GM12891 (cell line): ENCODE measurements at regions not wholly inside any gene's neighbourhood (a gene's known extent, or its start where the extent isn't known, plus 50 kb on each side); places are given as distances from the start of the nearest gene placed in this dataset.

Experiments
- PAX5 ChIP-seq: IDR thresholded peaks from 2 replicates; pipeline ENCODE4 v1.6.1; 2011; ENCODE audit warnings: low read length, moderate library complexity, mild to moderate bottlenecking; ENCODE audit not compliant: insufficient read depth, severe bottlenecking
- POLR2A ChIP-seq: IDR thresholded peaks from 2 replicates; pipeline ENCODE4 v1.6.1; 2011; ENCODE audit warnings: low read depth, low read length, control low read depth
- POLR2AphosphoS5 ChIP-seq: IDR thresholded peaks from 2 replicates; pipeline ENCODE4 v1.6.1; 2011; ENCODE audit warnings: low read depth, low read length, control low read depth
- POU2F2 ChIP-seq: IDR thresholded peaks from 2 replicates; pipeline ENCODE4 v1.6.1; 2011; ENCODE audit warnings: low read depth, mild to moderate bottlenecking, control low read depth, low read length, moderate library complexity
- SPI1 ChIP-seq: IDR thresholded peaks from 2 replicates; pipeline ENCODE4 v1.6.1; 2011; ENCODE audit warnings: low read depth, low read length, control low read depth
- TAF1 ChIP-seq: IDR thresholded peaks from 2 replicates; pipeline ENCODE4 v1.6.1; 2011; ENCODE audit warnings: low read depth, low read length, control low read depth

- TF ChIP-seq POLR2A (no peak), POLR2AphosphoS5 (no peak), PAX5 (no peak), TAF1 (no peak), SPI1 (no peak), POU2F2 (no peak)
These were observed 101.5 kb downstream of the UNC5CL start for GRCh38 chr6:40937491-40937890.
